ENCODE measurements at regions not wholly inside any gene's neighbourhood (a gene's known extent, or its start where the extent isn't known, plus 50 kb on each side); places are given as distances from the start of the nearest gene placed in this dataset.
A peak's percentile ranks its signal among the peaks of the same experiment; 100 is the strongest.

GRCh38 chr4:11603591-11604194 is 175.0 kb upstream of the HS3ST1 start:
- Mint-ChIP-seq H3K27me3 (no peaks in the 10 kb centered on the region), H3K4me3 (no peak overlapping the region), H3K9me3 (no peaks in the 10 kb centered on the region), H3K27ac (no peak overlapping the region), H3K4me1 (ENCODE audit: low read depth) (no peaks in the 10 kb centered on the region), H3K36me3 (ENCODE audit: low read depth) (no peaks in the 10 kb centered on the region)
- intact Hi-C loops (cut with micrococcal nuclease) = no loop called here

DNA sequence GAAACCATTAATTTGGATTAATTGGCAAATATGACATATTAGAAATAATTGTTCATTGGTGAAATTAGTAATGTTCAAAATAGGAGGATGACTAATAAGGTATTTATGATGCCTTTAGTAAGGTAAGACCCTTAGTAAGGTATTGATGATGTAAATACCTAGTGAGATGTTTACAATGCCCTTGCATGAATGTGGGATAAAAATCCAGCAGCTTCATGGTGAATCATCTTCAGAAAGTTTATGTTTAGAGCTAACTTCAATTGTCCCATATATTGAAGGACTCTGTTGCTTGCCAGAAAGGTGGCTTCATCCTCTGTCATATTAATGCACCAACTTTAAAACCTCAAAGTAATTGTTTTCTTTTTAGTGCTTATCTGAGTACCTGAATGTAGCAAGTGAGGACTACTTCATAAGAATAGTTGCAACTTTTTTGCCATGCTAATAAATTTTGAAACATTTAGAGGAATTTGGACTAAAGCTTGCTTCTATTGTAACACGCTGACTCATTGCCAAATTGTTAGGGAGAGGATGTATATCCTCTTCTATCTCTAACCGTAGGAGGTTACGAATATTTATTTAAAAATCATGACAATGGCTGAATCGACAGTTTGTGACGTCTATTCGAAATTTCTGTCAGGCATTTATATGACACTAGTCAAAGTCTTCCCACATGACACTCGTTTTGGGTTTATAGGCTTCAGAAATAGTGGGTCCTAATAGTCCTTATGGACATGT is 174.1 kb upstream of the HS3ST1 start:
- H3K27me3 Mint-ChIP-seq = no peaks in the 10 kb centered on the region
- no peak overlapping the region for H3K27ac Mint-ChIP-seq
- no peaks in the 10 kb centered on the region for H3K9me3 Mint-ChIP-seq
- no peaks in the 10 kb centered on the region for H3K4me1 Mint-ChIP-seq (ENCODE audit: low read depth)
- intact Hi-C loops (cut with micrococcal nuclease) = no loop called here
- H3K36me3 Mint-ChIP-seq (ENCODE audit: low read depth) = no peaks in the 10 kb centered on the region
- H3K4me3 Mint-ChIP-seq = no peak overlapping the region

DNA sequence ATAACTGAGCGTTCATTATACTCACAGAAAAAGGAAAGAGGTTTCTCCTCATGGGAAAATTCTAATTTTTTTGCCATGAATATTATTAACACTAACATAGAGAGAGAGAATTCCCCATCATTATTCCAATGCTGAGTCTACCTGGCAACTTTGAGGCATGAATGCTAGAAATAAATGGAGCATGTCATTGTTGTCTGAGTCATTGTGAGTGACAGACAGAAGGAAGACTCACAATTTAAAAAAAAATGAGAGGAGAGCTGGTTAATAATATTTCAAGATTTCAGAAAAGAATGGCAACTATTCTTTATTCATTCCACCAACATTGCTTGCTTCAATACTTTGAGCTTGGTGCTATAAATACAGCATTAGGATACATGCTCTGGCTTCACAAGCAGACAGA is 170.4 kb upstream of the HS3ST1 start:
- no peaks in the 10 kb centered on the region for H3K36me3 Mint-ChIP-seq (ENCODE audit: low read depth)
- intact Hi-C loops (cut with micrococcal nuclease) = no loop called here

DNA sequence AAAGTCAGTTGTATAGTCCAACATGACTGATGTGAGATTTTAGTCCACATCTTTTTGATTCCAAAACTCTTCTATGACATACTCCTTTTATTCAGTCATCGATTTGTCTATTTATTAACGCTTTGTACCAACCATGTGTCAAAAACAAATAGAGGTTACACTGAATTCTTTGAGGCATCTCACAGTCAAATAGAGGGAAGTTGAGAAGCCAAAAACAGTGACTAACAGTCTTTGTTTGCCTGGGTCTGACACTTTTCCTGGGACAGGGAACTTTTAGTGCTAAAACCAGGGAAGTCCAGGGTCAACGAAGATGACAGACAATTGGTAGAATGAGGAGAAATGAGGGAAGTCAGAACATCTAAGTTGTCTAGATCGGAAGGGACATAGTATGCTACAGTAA is 169.9 kb upstream of the HS3ST1 start:
- intact Hi-C loops (cut with micrococcal nuclease) = no loop called here
- Mint-ChIP-seq H3K27me3 (no peaks in the 10 kb centered on the region), H3K4me1 (ENCODE audit: low read depth) (no peaks in the 10 kb centered on the region), H3K36me3 (ENCODE audit: low read depth) (no peaks in the 10 kb centered on the region), H3K9me3 (no peaks in the 10 kb centered on the region), H3K4me3 (no peak overlapping the region), H3K27ac (no peak overlapping the region)

More for the DNA sequence above, 170.4 kb upstream of the HS3ST1 start:
- H3K4me1 Mint-ChIP-seq (ENCODE audit: low read depth) = no peaks in the 10 kb centered on the region
- no peaks in the 10 kb centered on the region for H3K27me3 Mint-ChIP-seq
- no peak overlapping the region for H3K4me3 Mint-ChIP-seq
- no peaks in the 10 kb centered on the region for H3K9me3 Mint-ChIP-seq
- H3K27ac Mint-ChIP-seq = no peak overlapping the region

DNA sequence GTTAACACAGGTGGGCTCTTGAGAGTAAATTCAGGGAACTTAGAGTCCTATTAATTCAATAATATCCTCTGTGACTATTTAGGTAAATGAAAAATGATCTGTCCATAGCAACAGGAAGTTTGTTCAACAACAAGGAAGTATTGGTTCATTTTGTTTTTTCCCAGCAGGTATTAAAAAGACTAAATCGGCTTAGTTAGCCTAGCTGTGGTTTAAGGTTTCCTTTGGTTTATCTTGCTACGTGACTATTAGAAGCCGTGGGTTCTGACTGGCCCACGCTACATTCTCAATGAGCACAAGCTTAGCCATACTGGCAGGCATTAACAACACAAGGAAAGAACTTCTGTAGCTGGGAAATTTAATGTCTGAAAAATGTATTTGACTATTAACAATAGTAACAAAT is 168.8 kb upstream of the HS3ST1 start:
- Mint-ChIP-seq H3K4me3 (no peak overlapping the region), H3K36me3 (ENCODE audit: low read depth) (no peaks in the 10 kb centered on the region), H3K27me3 (no peaks in the 10 kb centered on the region), H3K9me3 (no peaks in the 10 kb centered on the region), H3K4me1 (ENCODE audit: low read depth) (no peaks in the 10 kb centered on the region), H3K27ac (no peak overlapping the region)
- intact Hi-C loops (cut with micrococcal nuclease) = no loop called here

DNA sequence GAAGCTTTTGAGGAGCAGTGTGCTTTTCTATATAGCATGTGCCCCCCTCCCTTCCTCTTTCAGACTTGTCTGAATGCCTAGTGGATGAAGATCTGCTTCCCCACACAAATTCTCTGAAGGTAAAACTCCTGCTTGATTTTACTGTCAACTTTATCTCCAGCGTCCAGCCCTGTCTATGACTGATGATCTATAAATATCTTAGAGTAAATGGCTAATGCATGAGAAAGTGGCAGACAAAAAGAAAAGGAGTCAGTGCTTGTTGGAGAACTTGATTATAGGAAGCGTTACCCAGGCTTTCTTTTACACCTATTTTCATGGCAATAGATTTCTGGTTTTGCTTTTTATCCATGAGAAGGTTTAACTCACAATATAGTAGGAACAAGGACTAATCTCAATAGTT is 168.3 kb upstream of the HS3ST1 start:
- intact Hi-C loops (cut with micrococcal nuclease) = no loop called here
- Mint-ChIP-seq H3K27me3 (no peaks in the 10 kb centered on the region), H3K36me3 (ENCODE audit: low read depth) (no peaks in the 10 kb centered on the region), H3K4me1 (ENCODE audit: low read depth) (no peaks in the 10 kb centered on the region), H3K27ac (no peak overlapping the region), H3K9me3 (no peaks in the 10 kb centered on the region), H3K4me3 (no peak overlapping the region)

DNA sequence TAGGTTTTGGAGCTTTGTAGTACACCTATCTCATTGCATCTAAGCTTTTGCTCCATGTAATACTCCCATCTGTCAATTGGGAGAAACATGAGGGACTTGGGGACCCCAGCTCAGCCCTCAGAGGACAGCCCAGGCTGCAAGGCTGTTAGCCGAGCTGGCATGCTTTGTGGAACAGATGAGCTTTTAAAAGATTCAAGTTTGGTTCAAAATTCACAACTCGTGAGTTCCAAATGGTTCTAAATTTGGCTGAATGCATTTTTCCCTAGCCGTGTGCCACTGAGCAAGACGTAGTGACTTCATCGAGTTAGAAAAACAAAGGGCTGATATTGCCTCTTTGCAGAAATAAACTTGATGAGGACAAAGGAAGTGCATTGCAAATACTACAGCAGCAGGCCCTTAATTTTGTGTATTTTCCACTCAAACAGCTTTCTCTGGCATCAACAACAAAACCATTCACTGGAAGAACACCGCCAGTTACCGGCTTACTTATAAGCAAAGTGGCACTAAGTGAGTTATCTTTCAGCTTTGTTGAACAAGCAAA is 165.0 kb upstream of the HS3ST1 start:
- H3K4me3 Mint-ChIP-seq = no peak overlapping the region
- no peak overlapping the region for H3K27ac Mint-ChIP-seq
- no peaks in the 10 kb centered on the region for H3K9me3 Mint-ChIP-seq
- H3K4me1 Mint-ChIP-seq (ENCODE audit: low read depth) = peaks cover 8% of the 10 kb centered on the region
- intact Hi-C loops (cut with micrococcal nuclease) = no loop called here
- H3K36me3 Mint-ChIP-seq (ENCODE audit: low read depth) = no peaks in the 10 kb centered on the region
- H3K27me3 Mint-ChIP-seq = no peaks in the 10 kb centered on the region

DNA sequence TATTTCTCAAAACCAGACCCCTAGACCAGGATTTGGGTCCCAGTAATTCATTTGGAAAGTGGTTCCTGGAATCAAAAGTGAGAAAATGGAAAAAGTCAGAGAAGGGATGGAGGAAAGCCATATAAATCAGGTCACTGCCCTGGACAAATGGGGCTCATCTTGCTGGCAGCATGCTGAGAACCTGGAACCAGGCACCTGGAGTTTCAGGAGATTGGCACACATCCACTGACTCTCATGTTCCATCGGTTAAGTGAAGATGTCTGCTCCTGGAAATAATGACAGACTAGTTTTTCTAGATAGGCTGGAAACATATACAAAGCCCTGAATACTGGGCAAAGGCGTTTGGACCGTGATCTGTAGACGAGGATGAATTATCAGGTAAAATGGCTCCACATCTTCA is 163.6 kb upstream of the HS3ST1 start:
- intact Hi-C loops (cut with micrococcal nuclease) = no loop called here

GRCh38 chr4:11590132-11590531 is 161.4 kb upstream of the HS3ST1 start:
- Mint-ChIP-seq H3K9me3 (no peaks in the 10 kb centered on the region), H3K4me3 (no peak overlapping the region), H3K27me3 (no peaks in the 10 kb centered on the region), H3K4me1 (ENCODE audit: low read depth) (peaks cover 8% of the 10 kb centered on the region), H3K36me3 (ENCODE audit: low read depth) (no peaks in the 10 kb centered on the region), H3K27ac (no peak overlapping the region)
- intact Hi-C loops (cut with micrococcal nuclease) = no loop called here

More for the DNA sequence above, 163.6 kb upstream of the HS3ST1 start:
- Mint-ChIP-seq H3K4me1 (ENCODE audit: low read depth) (peaks cover 8% of the 10 kb centered on the region), H3K27ac (no peak overlapping the region), H3K4me3 (no peak overlapping the region), H3K9me3 (no peaks in the 10 kb centered on the region), H3K27me3 (no peaks in the 10 kb centered on the region), H3K36me3 (ENCODE audit: low read depth) (no peaks in the 10 kb centered on the region)

GRCh38 chr4:11589676-11590075 is 161.0 kb upstream of the HS3ST1 start:
- H3K9me3 Mint-ChIP-seq = no peaks in the 10 kb centered on the region
- H3K27me3 Mint-ChIP-seq = no peaks in the 10 kb centered on the region
- no peak overlapping the region for H3K4me3 Mint-ChIP-seq
- H3K27ac Mint-ChIP-seq = no peak overlapping the region
- intact Hi-C loops (cut with micrococcal nuclease) = no loop called here
- no peaks in the 10 kb centered on the region for H3K36me3 Mint-ChIP-seq (ENCODE audit: low read depth)
- H3K4me1 Mint-ChIP-seq (ENCODE audit: low read depth) = peaks cover 8% of the 10 kb centered on the region

GRCh38 chr4:11587797-11588196 is 159.1 kb upstream of the HS3ST1 start:
- Mint-ChIP-seq H3K4me1 (ENCODE audit: low read depth) (peaks cover 8% of the 10 kb centered on the region), H3K9me3 (no peaks in the 10 kb centered on the region), H3K27me3 (no peaks in the 10 kb centered on the region), H3K4me3 (no peak overlapping the region), H3K36me3 (ENCODE audit: low read depth) (no peaks in the 10 kb centered on the region), H3K27ac (no peak overlapping the region)
- intact Hi-C loops (cut with micrococcal nuclease) = no loop called here

- Mint-ChIP-seq H3K27me3 (no peaks in the 10 kb centered on the region), H3K4me3 (no peak overlapping the region), H3K27ac (no peak overlapping the region), H3K36me3 (ENCODE audit: low read depth) (no peaks in the 10 kb centered on the region), H3K4me1 (ENCODE audit: low read depth) (peaks cover 8% of the 10 kb centered on the region), H3K9me3 (peaks cover 18% of the 10 kb centered on the region)
- intact Hi-C loops (cut with micrococcal nuclease) = no loop called here
Measured at GRCh38 chr4:11585506-11585905, 156.8 kb upstream of the HS3ST1 start.

GRCh38 chr4:11568511-11568910 is 139.8 kb upstream of the HS3ST1 start:
- Mint-ChIP-seq H3K36me3 (ENCODE audit: low read depth) (no peaks in the 10 kb centered on the region), H3K27me3 (no peaks in the 10 kb centered on the region), H3K4me1 (ENCODE audit: low read depth) (no peaks in the 10 kb centered on the region), H3K9me3 (peaks cover 14% of the 10 kb centered on the region), H3K27ac (no peak overlapping the region), H3K4me3 (no peak overlapping the region)
- intact Hi-C loops (cut with micrococcal nuclease) = no loop called here

- no peaks in the 10 kb centered on the region for H3K36me3 Mint-ChIP-seq (ENCODE audit: low read depth)
- intact Hi-C loops (cut with micrococcal nuclease) = no loop called here
- peaks cover 14% of the 10 kb centered on the region for H3K9me3 Mint-ChIP-seq
- no peaks in the 10 kb centered on the region for H3K4me1 Mint-ChIP-seq (ENCODE audit: low read depth)
- no peaks in the 10 kb centered on the region for H3K27me3 Mint-ChIP-seq
- peak overlapping the region; percentile 45 for H3K27ac Mint-ChIP-seq
- no peak overlapping the region for H3K4me3 Mint-ChIP-seq
Measured at GRCh38 chr4:11566444-11567022, 137.8 kb upstream of the HS3ST1 start.
